ENCODE measurements at regions not wholly inside any gene's neighbourhood (a gene's known extent, or its start where the extent isn't known, plus 50 kb on each side); places are given as distances from the start of the nearest gene placed in this dataset.

- Histone ChIP-seq H3K4me1 (ENCODE audit: insufficient read depth, low read length, severe bottlenecking) (peaks cover 76% of the 10 kb centered on the region), H3K4me3 (ENCODE audit: low read depth, low read length, poor library complexity, severe bottlenecking) (no peak overlapping the region), H3F3A (ENCODE audit: insufficient read depth, low read length) (no peaks in the 10 kb centered on the region), H4K20me1 (ENCODE audit: insufficient read depth, low read length) (no peaks in the 10 kb centered on the region), H3K9me2 (ENCODE audit: low read depth, low read length) (no peaks in the 10 kb centered on the region), H3K27ac (ENCODE audit: low read depth, low read length, poor library complexity, severe bottlenecking) (peak overlapping the region; percentile 51), H3K4me2 (ENCODE audit: low read length) (no peak overlapping the region), H3K36me3 (ENCODE audit: insufficient read depth, low read length) (no peaks in the 10 kb centered on the region), H3K9me3 (ENCODE audit: low read length) (no peaks in the 10 kb centered on the region), H2AFZ (ENCODE audit: low read length) (no peak overlapping the region), H3K9ac (ENCODE audit: low read length) (no peak overlapping the region), H3K79me2 (ENCODE audit: insufficient read depth, low read length) (no peaks in the 10 kb centered on the region), H3K27me3 (ENCODE audit: insufficient read depth, low read length) (no peaks in the 10 kb centered on the region)
- TF ChIP-seq EZH2 (IDR thresholded peaks at IDR 0.05; ENCODE audit: borderline replicate concordance, low read length) (no peak), CTCF (IDR thresholded peaks at IDR 0.05; ENCODE audit: low read length) (no peak)
These were observed 70.7 kb upstream of the IGLL5 start for GRCh38 chr22:22816766-22817410.

- H3K9me2 ChIP-seq (ENCODE audit: low read depth, low read length) = no peaks in the 10 kb centered on the region
- H3K27ac ChIP-seq (ENCODE audit: low read depth, low read length, poor library complexity, severe bottlenecking) = peak overlapping the region; percentile 88
- no peaks in the 10 kb centered on the region for H3K9me3 ChIP-seq (ENCODE audit: low read length)
- H3F3A ChIP-seq (ENCODE audit: insufficient read depth, low read length) = no peaks in the 10 kb centered on the region
- no peaks in the 10 kb centered on the region for H4K20me1 ChIP-seq (ENCODE audit: insufficient read depth, low read length)
- peaks cover 76% of the 10 kb centered on the region for H3K4me1 ChIP-seq (ENCODE audit: insufficient read depth, low read length, severe bottlenecking)
- no peak overlapping the region for H3K4me2 ChIP-seq (ENCODE audit: low read length)
- no peak overlapping the region; the same call in 1 of the 2 replicates for H3K9ac ChIP-seq (ENCODE audit: low read length)
- no peaks in the 10 kb centered on the region for H3K36me3 ChIP-seq (ENCODE audit: insufficient read depth, low read length)
- H3K79me2 ChIP-seq (ENCODE audit: insufficient read depth, low read length) = no peaks in the 10 kb centered on the region
- H3K4me3 ChIP-seq (ENCODE audit: low read depth, low read length, poor library complexity, severe bottlenecking) = no peak overlapping the region
- TF ChIP-seq EZH2 (IDR thresholded peaks at IDR 0.05; ENCODE audit: borderline replicate concordance, low read length) (no peak), CTCF (IDR thresholded peaks at IDR 0.05; ENCODE audit: low read length) (0 out of 2 replicates have a peak, but pooled peaks have one; percentile 5)
- H2AFZ ChIP-seq (ENCODE audit: low read length) = no peak overlapping the region
- H3K27me3 ChIP-seq (ENCODE audit: insufficient read depth, low read length) = no peaks in the 10 kb centered on the region
These were observed 70.0 kb upstream of the IGLL5 start for GRCh38 chr22:22817468-22818201.

- Histone ChIP-seq H3K9me3 (ENCODE audit: low read length) (no peaks in the 10 kb centered on the region), H3K36me3 (ENCODE audit: insufficient read depth, low read length) (no peaks in the 10 kb centered on the region), H3K27ac (ENCODE audit: low read depth, low read length, poor library complexity, severe bottlenecking) (peak overlapping the region; percentile 88), H2AFZ (ENCODE audit: low read length) (no peak overlapping the region), H3K79me2 (ENCODE audit: insufficient read depth, low read length) (no peaks in the 10 kb centered on the region), H3K4me3 (ENCODE audit: low read depth, low read length, poor library complexity, severe bottlenecking) (no peak overlapping the region), H3K9me2 (ENCODE audit: low read depth, low read length) (no peaks in the 10 kb centered on the region), H3K4me1 (ENCODE audit: insufficient read depth, low read length, severe bottlenecking) (peaks cover 76% of the 10 kb centered on the region), H4K20me1 (ENCODE audit: insufficient read depth, low read length) (no peaks in the 10 kb centered on the region), H3K27me3 (ENCODE audit: insufficient read depth, low read length) (no peaks in the 10 kb centered on the region), H3K4me2 (ENCODE audit: low read length) (peak overlapping the region; percentile 34; the same call in 1 of the 2 replicates), H3K9ac (ENCODE audit: low read length) (peak overlapping the region; percentile 32; the same call in 1 of the 2 replicates), H3F3A (ENCODE audit: insufficient read depth, low read length) (no peaks in the 10 kb centered on the region)
- TF ChIP-seq EZH2 (IDR thresholded peaks at IDR 0.05; ENCODE audit: borderline replicate concordance, low read length) (no peak), CTCF (IDR thresholded peaks at IDR 0.05; ENCODE audit: low read length) (no peak)
These were observed 69.4 kb upstream of the IGLL5 start for GRCh38 chr22:22818202-22818538.

Data from OCI-LY1 (cell line).